WTC11 (cell line): ENCODE measurements at regions not wholly inside any gene's neighbourhood (a gene's known extent, or its start where the extent isn't known, plus 50 kb on each side); places are given as distances from the start of the nearest gene placed in this dataset.

Experiments
- CTCF ChIP-seq: fragments of 200-600 bp; IDR thresholded peaks from 2 replicates; pipeline ENCODE4 v1.8.0; 2022; ENCODE audit warnings: antibody characterized with exemption
- JAZF1 ChIP-seq: fragments of 250-450 bp; sonication (Bioruptor Pico); IDR thresholded peaks from 2 replicates; pipeline ENCODE4 v1.9.0; 2021; ENCODE audit warnings: moderate library complexity, mild to moderate bottlenecking, inconsistent platforms
- KAT7 ChIP-seq: sonication (generic); formaldehyde crosslinking; IDR thresholded peaks from 2 replicates; pipeline ENCODE4 v1.8.1; 2023; ENCODE audit warnings: missing genetic modification reagents, mild to moderate bottlenecking, borderline replicate concordance
- ZNF317 ChIP-seq: sonication (generic); formaldehyde crosslinking; IDR thresholded peaks from 2 replicates; pipeline ENCODE4 v1.8.1; 2023; ENCODE audit warnings: low read depth, mild to moderate bottlenecking, moderate library complexity, missing genetic modification reagents, borderline replicate concordance
- ZNF532 ChIP-seq: fragments of 250-450 bp; sonication (Bioruptor Pico); IDR thresholded peaks from 2 replicates; pipeline ENCODE4 v1.9.0; 2021; ENCODE audit warnings: mild to moderate bottlenecking, borderline replicate concordance

GRCh38 chr11:98455500-98456307, 565.0 kb upstream of the CNTN5 start:
- TF ChIP-seq ZNF532 (CRISPR knock-in tag) (no peak), KAT7 (CRISPR knock-in tag) (no peak), ZNF317 (no peak), CTCF (no peak), JAZF1 (CRISPR knock-in tag) (no peak)
